PC-9 (cell line): ENCODE measurements at regions not wholly inside any gene's neighbourhood (a gene's known extent, or its start where the extent isn't known, plus 50 kb on each side); places are given as distances from the start of the nearest gene placed in this dataset.
"Not testable (repeated sequence)": the region's sequence is repeated elsewhere in the genome, so short reads cannot be mapped to it uniquely, and the experiment has no call there.

ENCODE experiments used
- CTCF ChIP-seq: fragments of 200-600 bp; sonication (generic); conservative IDR thresholded peaks from 2 replicates; pipeline ENCODE4 v1.6.1; 2017; ENCODE audit warnings: mixed run types, antibody characterized with exemption, mild to moderate bottlenecking, moderate library complexity
- EZH2 ChIP-seq: fragments of 200-600 bp; sonication (generic); IDR thresholded peaks from 2 replicates; pipeline ENCODE4 v1.8.0; 2017; ENCODE audit warnings: antibody characterized with exemption, low read depth

GRCh38 chr12:25710938-25711605, 158.0 kb upstream of the LMNTD1 start:
- TF ChIP-seq CTCF, EZH2: not testable (repeated sequence)
